GM12872 (cell line): ENCODE measurements at regions not wholly inside any gene's neighbourhood (a gene's known extent, or its start where the extent isn't known, plus 50 kb on each side); places are given as distances from the start of the nearest gene placed in this dataset.

Experiments
- TF ChIP-seq, protein P1 (sequence below): IDR thresholded peaks from 3 replicates; pipeline ENCODE4 v1.5.1; 2011; ENCODE audit warnings: low read depth, mild to moderate bottlenecking, low read length, moderate library complexity; ENCODE audit not compliant: insufficient read depth

DNA sequence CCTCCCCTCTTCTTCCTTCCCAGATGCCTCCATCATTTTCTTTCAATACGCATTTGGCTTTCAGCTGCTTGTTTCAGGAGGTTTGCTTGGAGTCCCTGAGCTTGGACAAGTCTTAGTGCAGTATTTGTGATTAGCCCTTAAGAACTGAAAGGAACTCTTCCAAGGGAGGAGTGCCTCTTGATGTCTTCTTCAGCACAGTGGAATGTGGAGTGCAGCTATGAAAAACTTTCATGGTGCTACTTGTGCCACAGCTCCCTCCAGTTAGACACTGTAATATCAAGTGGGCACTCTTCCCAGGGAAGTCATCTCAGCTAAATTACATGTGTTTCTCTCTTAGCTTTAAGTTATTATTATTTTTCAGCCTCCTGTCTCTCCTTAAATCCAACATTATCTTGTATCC is 173.1 kb downstream of the NECTIN3 start:
- TF ChIP-seq, protein P1, sequence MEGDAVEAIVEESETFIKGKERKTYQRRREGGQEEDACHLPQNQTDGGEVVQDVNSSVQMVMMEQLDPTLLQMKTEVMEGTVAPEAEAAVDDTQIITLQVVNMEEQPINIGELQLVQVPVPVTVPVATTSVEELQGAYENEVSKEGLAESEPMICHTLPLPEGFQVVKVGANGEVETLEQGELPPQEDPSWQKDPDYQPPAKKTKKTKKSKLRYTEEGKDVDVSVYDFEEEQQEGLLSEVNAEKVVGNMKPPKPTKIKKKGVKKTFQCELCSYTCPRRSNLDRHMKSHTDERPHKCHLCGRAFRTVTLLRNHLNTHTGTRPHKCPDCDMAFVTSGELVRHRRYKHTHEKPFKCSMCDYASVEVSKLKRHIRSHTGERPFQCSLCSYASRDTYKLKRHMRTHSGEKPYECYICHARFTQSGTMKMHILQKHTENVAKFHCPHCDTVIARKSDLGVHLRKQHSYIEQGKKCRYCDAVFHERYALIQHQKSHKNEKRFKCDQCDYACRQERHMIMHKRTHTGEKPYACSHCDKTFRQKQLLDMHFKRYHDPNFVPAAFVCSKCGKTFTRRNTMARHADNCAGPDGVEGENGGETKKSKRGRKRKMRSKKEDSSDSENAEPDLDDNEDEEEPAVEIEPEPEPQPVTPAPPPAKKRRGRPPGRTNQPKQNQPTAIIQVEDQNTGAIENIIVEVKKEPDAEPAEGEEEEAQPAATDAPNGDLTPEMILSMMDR: no peak

DNA sequence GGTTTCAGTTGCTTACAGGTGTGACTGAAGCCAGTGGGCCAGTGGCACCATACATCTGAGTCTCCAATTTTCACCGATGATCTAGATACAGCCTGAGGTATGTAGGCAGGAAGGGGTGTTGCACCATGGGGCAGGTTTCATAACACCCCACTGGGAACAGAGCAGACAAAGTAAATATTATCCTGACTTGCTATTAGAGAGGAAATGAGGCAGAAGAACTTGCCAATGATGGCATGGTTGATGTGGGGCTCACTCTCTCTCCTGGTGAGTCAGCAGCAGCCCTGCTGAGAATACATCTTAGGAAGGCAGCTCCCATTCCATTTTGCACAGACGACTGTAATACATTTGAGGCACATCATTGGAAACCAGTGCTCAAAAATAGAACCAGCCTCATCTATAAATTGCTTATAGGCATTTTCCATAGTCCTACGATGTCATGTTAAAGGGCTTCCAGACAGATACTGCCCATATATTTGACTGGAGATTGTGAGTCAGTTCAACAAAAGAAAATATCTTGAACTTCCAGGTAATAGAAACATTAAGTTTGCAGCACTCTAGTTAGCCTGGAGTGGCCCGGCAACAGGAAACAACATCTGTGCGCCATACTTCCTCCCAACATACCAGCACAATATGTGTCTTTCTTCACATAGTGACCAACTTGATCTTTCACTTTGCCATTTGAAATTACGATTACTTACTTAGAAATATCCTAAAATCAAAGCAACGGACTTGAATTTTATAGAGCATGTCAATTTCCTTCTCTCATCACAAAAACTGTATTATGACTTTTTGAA is 175.5 kb downstream of the NECTIN3 start:
- TF ChIP-seq, protein P1: no peak

DNA sequence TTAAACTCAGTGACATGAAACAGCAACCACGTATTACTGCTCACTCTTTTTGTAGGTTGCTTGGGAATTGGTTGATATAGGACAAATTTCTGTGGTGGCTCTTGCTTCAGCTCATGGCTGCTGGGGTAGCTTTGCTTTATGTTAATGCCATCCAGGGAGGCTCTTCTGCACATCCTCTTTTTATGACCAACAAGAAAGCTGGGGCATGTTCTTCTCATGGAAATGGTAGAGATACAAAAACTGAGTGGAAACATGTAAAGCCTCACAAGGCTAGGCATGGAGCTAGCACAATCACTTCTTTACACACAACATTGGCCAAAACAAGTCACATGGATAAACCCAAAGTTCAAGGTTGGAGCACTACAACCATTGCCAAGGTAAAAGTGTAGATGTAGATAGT is 176.8 kb downstream of the NECTIN3 start:
- TF ChIP-seq, protein P1: no peak

DNA sequence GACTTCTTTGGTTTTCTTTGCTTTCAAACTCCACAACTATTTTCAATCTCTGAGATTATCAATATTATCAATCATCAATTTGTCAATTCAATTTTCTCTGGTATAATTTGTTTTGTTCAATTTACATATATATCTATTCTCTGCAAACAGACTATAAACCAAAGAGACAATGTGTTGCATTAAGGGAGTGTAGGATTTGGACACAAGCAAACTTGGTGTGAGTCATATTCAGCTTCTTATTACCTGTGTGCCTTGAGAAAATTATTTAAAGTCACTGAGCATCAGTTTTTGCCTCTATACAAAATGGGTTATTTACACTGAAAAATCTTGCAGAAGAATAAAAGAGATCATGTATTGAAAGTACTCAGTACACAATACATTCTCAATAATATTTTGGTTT is 177.8 kb downstream of the NECTIN3 start:
- TF ChIP-seq, protein P1: no peak

DNA sequence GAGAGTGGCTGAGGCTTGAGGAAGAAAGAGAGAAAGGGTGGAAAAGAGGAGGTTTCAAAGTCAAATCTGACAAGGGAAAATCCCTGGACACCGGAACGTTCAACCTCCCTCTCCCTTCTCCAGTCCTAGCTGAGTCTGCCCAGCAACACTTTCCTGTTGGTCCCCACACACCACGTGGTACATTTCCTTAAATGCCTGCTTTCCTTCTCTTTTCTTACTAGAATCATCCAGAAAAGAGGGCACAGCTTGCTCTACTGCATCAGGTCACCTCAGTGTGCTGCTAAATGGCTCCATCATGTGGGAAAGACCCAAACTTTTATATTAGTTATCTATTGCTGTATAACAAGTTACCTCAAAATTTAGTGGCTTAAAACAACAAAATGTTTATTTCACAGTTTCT is 181.2 kb downstream of the NECTIN3 start:
- TF ChIP-seq, protein P1: no peak

DNA sequence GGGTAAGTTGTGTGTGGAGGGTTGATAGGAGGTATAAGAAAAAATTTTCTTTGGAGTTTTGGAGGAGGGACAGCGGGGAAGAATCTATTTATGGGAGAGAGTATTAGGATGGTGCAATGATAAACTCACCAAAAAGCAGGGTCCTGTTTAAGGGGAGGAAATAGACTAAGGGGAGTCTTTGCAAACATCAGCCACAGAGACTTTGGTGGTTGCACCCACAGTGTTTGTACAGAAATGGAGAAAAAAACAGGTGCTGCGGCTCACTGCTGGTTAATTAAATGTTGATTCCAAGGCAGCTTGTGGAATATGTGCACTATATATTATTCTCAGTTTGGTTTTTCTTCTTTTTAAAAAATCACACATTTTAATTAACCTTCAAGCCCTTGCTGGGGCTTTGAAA is 182.1 kb downstream of the NECTIN3 start:
- TF ChIP-seq, protein P1: no peak

DNA sequence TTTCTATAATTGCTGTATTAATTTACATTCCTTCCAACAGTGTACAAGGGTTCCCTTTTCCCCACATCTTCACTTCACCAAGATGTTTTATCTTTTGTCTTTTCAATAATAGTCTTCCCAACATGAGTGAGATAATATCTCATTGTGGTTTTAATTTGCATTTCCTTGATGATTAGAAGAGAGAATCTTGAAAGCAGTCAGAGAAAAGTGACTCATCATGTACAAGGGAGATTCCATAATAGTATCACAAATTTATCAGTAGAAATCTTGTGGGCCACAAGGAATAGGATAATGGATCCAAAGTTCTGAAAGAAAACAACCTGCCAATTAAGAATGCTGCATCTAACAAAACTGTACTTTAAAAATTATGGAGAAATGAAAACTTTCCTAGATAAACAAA is 189.3 kb downstream of the NECTIN3 start:
- TF ChIP-seq, protein P1: no peak
